Ovary (tissue), 3 donors: ENCODE measurements at regions not wholly inside any gene's neighbourhood (a gene's known extent, or its start where the extent isn't known, plus 50 kb on each side); places are given as distances from the start of the nearest gene placed in this dataset.

Experiments
- EP300 ChIP-seq: sonication (generic); formaldehyde crosslinking; IDR thresholded peaks from one replicate; pipeline ENCODE4 v1.6.1; 2017; ENCODE audit warnings: antibody characterized with exemption
- POLR2A ChIP-seq: fragments of 450-650 bp; IDR thresholded peaks from one replicate; pipeline ENCODE4 v1.6.1; 2017; ENCODE audit warnings: antibody characterized with exemption, mild to moderate bottlenecking, moderate library complexity
- TF ChIP-seq, protein P1 (sequence below), 3 donors: fragments of 450-650 bp in 2 of 3; fragments of 200-600 bp in 1 of 3; IDR thresholded peaks; one replicate each; pipeline versions ENCODE4 v1.5.1 to v1.8.0; 2016 to 2022; ENCODE audit warnings: antibody characterized with exemption in 3 of 3, mild to moderate bottlenecking in 1 of 3
- donor health status: DM: no; HTN: no; CAD: no.

DNA sequence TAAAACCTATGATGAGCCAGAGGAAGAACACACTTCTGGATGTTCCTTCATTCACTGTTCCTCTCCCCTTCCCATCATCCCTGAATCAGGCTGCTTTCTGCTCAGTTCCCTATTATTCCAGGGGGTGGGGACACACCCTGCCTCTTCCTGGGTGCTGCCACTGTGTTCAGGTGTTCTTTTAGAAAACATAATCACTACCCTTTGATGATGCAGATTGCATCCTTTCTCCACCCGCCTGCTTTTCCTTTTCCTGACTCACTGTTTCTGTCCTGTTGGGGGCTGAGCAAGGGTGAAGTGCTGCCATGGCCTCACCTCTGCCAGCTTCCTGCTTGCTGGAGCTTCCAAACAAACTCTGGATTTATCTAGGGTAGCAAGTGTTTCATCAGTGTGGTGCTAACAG lies 331.9 kb upstream of the GRIA1 start:
- TF ChIP-seq, protein P1, sequence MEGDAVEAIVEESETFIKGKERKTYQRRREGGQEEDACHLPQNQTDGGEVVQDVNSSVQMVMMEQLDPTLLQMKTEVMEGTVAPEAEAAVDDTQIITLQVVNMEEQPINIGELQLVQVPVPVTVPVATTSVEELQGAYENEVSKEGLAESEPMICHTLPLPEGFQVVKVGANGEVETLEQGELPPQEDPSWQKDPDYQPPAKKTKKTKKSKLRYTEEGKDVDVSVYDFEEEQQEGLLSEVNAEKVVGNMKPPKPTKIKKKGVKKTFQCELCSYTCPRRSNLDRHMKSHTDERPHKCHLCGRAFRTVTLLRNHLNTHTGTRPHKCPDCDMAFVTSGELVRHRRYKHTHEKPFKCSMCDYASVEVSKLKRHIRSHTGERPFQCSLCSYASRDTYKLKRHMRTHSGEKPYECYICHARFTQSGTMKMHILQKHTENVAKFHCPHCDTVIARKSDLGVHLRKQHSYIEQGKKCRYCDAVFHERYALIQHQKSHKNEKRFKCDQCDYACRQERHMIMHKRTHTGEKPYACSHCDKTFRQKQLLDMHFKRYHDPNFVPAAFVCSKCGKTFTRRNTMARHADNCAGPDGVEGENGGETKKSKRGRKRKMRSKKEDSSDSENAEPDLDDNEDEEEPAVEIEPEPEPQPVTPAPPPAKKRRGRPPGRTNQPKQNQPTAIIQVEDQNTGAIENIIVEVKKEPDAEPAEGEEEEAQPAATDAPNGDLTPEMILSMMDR (IDR thresholded peaks at IDR 0.05) = no peak
- TF ChIP-seq EP300 (no peak), POLR2A (no peak)
